Panc1 (cell line): ENCODE measurements at regions not wholly inside any gene's neighbourhood (a gene's known extent, or its start where the extent isn't known, plus 50 kb on each side); places are given as distances from the start of the nearest gene placed in this dataset.

ENCODE experiments used
- ATAC-seq: fragments of 200-7000 bp; cut with Tn5 transposase; 2 replicates; pipeline ENCODE4 v1.9.1; 2020; ENCODE audit warnings: mild to moderate bottlenecking, moderate library complexity
- BruUV-seq: library from RNA; stranded (reverse); fragments of 400-500 nt; replicated peaks from 2 replicates; lab custom pipeline; 2021; lab: Mats Ljungman, UMichigan
- CTCF ChIA-PET: fragments of 300-600 bp; sonication (Branson Sonifier 250); formaldehyde crosslinking; loops from one replicate; lab custom pipeline; 2022; ENCODE audit warnings: antibody characterized with exemption; lab: Charles Lee
- POLR2A ChIA-PET: fragments of 300-600 bp; sonication (Branson Sonifier 250); formaldehyde crosslinking; loops from one replicate; lab custom pipeline; 2022; ENCODE audit warnings: antibody characterized with exemption; lab: Charles Lee
- DNase-seq: peaks from one replicate; pipeline ENCODE4 v3.0.0-alpha.2; 2010; ENCODE audit warnings: low read depth, low spot score
- H3K27ac ChIP-seq: 2 replicates; pipeline ENCODE4 v1.5.1; 2011; ENCODE audit warnings: mild to moderate bottlenecking, low read length, inconsistent platforms
- H3K27me3 ChIP-seq: fragments of 200-500 bp; sonication (Bioruptor generic); 2 replicates; pipeline ENCODE4 v1.6.0; 2014; ENCODE audit warnings: low read length, inconsistent platforms; ENCODE audit not compliant: control insufficient read depth, insufficient read depth
- H3K36me3 ChIP-seq: fragments of 200-500 bp; sonication (Bioruptor generic); 2 replicates; pipeline ENCODE4 v1.5.1; 2014; ENCODE audit warnings: inconsistent platforms, mild to moderate bottlenecking, low read length, moderate library complexity; ENCODE audit not compliant: control insufficient read depth, insufficient read depth
- H3K4me1 ChIP-seq: 2 replicates; pipeline ENCODE4 v1.5.1; 2011; ENCODE audit warnings: inconsistent platforms, mild to moderate bottlenecking, low read length, moderate library complexity; ENCODE audit not compliant: control insufficient read depth, insufficient read depth
- H3K4me3 ChIP-seq, 2 experiments: 2 replicates each; pipeline ENCODE4 v1.5.1; 2011 to 2012; ENCODE audit warnings: low read depth in 2 of 2, low read length in 2 of 2, mild to moderate bottlenecking in 2 of 2, inconsistent platforms in 1 of 2, moderate library complexity in 1 of 2
- H3K9me3 ChIP-seq: fragments of 200-500 bp; sonication (Bioruptor generic); 2 replicates; pipeline ENCODE4 v1.5.1; 2014; ENCODE audit warnings: low read depth, mild to moderate bottlenecking, inconsistent platforms, low read length, moderate library complexity; ENCODE audit not compliant: control insufficient read depth, insufficient read depth
- POLR2AphosphoS5 ChIP-seq: IDR thresholded peaks from 2 replicates; pipeline ENCODE4 v1.6.1; 2012; ENCODE audit warnings: mild to moderate bottlenecking, low read depth, low read length, moderate library complexity
- SIN3A ChIP-seq: IDR thresholded peaks from 2 replicates; pipeline ENCODE4 v1.6.1; 2012; ENCODE audit warnings: low read depth, mild to moderate bottlenecking, low read length, moderate library complexity, borderline replicate concordance; ENCODE audit not compliant: insufficient read depth
- TCF7L2 ChIP-seq: IDR thresholded peaks from 2 replicates; pipeline ENCODE4 v1.6.1; 2011; ENCODE audit warnings: mild to moderate bottlenecking, low read depth, low read length, inconsistent platforms
- in situ Hi-C: cut with HindIII; loops from 2 replicates; pipeline ENCODE4 v1.10.0; 2016; ENCODE audit warnings: low sequenced_read_pairs, low pct_unique_long_range_greater_than_20kb
- intact Hi-C: fragments of 100-400 bp; cut with micrococcal nuclease; formaldehyde crosslinking; loops from one replicate; pipeline ENCODE4 v1.10.0; 2022; ENCODE audit not compliant: unreplicated experiment
- TF ChIP-seq, protein P1 (sequence below), 2 experiments: IDR thresholded peaks; 2 replicates each; pipeline ENCODE4 v1.6.1; 2011 to 2012; ENCODE audit warnings: low read depth in 2 of 2, control low read depth in 1 of 2, low read length in 1 of 2, mild to moderate bottlenecking in 1 of 2, moderate library complexity in 1 of 2; ENCODE audit not compliant: insufficient read depth in 1 of 2
- TF ChIP-seq, protein P2 (sequence below): fragments of 450-650 bp; IDR thresholded peaks from 2 replicates; pipeline ENCODE4 v1.5.1; 2017; ENCODE audit warnings: mild to moderate bottlenecking

DNA sequence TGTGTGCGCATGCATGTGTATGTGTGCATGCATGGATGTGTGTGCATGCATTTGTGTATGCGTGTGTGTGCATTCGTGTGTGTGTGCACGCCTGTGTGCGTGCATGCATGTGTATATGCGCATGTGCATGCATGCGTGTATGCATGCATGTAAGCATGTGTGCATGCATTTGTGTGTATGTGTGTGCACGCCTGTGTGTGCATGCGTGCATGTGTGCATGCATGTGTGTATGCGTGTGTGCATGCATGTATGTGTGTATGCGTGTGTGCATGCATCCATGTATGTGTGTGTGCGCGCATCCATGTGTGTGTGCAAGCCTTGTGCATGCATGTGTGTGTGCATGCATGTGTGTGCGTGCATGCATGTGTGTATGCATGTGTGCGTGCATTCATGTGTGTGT, 276.8 kb downstream of the PBX3 start:
- CTCF ChIA-PET, result no interaction called here
- no TSS peak for BruUV-seq

DNA sequence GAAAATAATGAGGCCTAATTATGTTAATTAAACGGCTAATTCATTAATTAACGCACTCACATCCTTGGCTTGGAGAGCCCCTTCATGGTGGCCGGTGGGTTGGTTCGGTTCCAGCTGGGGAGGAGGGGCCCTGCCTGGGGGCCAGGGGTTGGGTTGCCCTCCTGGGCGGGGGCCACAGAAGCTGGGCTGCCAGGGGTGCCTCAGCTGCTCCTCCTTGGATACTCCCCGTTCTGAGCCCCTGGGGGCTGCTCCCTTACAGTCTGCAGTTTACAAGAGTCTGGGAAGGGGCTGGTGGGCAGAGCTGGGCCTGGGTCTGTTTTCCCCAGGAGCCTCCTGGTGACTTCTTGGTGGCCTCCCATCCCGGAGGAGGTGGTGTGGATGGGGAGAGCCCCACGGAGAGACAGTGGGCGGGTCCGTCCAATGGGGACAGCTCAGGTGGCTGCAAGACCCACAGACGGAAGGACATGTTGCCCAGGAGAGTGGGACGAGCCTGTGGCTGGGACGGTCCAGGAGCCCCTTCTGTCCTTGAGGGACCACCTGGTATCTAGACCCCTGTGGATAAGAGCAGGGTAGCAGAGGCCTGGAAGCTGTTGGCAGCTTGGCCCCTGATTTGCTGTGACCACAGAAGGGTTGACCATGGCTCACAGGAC, 277.5 kb downstream of the PBX3 start:
- no peaks in the 10 kb centered on the region for H3K27me3 ChIP-seq
- no peak for DNase-seq
- no peak overlapping the region for H3K27ac ChIP-seq
- no peaks in the 10 kb centered on the region for H3K9me3 ChIP-seq
- no peaks in the 10 kb centered on the region for H3K36me3 ChIP-seq
- intact Hi-C loops (no loop called here), in situ Hi-C loops (no loop called here)
- H3K4me3 ChIP-seq, result no peak overlapping the region
- CTCF ChIA-PET, result no interaction called here
- ATAC-seq, result no peak
- no peaks in the 10 kb centered on the region for H3K4me1 ChIP-seq
- POLR2A ChIA-PET, result interaction anchor here (0.6 kb wide), 1 partner anchor 799 kb away, joined by 3 read pairs; no protein-coding TSS in a partner anchor
- TF ChIP-seq SIN3A, result no peak
- TF ChIP-seq, protein P1, sequence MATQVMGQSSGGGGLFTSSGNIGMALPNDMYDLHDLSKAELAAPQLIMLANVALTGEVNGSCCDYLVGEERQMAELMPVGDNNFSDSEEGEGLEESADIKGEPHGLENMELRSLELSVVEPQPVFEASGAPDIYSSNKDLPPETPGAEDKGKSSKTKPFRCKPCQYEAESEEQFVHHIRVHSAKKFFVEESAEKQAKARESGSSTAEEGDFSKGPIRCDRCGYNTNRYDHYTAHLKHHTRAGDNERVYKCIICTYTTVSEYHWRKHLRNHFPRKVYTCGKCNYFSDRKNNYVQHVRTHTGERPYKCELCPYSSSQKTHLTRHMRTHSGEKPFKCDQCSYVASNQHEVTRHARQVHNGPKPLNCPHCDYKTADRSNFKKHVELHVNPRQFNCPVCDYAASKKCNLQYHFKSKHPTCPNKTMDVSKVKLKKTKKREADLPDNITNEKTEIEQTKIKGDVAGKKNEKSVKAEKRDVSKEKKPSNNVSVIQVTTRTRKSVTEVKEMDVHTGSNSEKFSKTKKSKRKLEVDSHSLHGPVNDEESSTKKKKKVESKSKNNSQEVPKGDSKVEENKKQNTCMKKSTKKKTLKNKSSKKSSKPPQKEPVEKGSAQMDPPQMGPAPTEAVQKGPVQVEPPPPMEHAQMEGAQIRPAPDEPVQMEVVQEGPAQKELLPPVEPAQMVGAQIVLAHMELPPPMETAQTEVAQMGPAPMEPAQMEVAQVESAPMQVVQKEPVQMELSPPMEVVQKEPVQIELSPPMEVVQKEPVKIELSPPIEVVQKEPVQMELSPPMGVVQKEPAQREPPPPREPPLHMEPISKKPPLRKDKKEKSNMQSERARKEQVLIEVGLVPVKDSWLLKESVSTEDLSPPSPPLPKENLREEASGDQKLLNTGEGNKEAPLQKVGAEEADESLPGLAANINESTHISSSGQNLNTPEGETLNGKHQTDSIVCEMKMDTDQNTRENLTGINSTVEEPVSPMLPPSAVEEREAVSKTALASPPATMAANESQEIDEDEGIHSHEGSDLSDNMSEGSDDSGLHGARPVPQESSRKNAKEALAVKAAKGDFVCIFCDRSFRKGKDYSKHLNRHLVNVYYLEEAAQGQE (IDR thresholded peaks at IDR 0.05; ENCODE audit: insufficient read depth in 1 of 2, low read depth in 2 of 2, low read length in 1 of 2), result no peak
- TF ChIP-seq, protein P2, sequence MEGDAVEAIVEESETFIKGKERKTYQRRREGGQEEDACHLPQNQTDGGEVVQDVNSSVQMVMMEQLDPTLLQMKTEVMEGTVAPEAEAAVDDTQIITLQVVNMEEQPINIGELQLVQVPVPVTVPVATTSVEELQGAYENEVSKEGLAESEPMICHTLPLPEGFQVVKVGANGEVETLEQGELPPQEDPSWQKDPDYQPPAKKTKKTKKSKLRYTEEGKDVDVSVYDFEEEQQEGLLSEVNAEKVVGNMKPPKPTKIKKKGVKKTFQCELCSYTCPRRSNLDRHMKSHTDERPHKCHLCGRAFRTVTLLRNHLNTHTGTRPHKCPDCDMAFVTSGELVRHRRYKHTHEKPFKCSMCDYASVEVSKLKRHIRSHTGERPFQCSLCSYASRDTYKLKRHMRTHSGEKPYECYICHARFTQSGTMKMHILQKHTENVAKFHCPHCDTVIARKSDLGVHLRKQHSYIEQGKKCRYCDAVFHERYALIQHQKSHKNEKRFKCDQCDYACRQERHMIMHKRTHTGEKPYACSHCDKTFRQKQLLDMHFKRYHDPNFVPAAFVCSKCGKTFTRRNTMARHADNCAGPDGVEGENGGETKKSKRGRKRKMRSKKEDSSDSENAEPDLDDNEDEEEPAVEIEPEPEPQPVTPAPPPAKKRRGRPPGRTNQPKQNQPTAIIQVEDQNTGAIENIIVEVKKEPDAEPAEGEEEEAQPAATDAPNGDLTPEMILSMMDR, result no peak
- TF ChIP-seq POLR2AphosphoS5, result no peak
- TF ChIP-seq TCF7L2, result no peak
- BruUV-seq, result no TSS peak

More for the DNA sequence above, 276.8 kb downstream of the PBX3 start:
- DNase-seq (no peak), ATAC-seq (no peak)
- intact Hi-C loops, result no loop called here
- Histone ChIP-seq H3K4me1 (no peaks in the 10 kb centered on the region), H3K9me3 (no peaks in the 10 kb centered on the region), H3K36me3 (no peaks in the 10 kb centered on the region), H3K27me3 (no peaks in the 10 kb centered on the region), H3K4me3 (no peak overlapping the region), H3K27ac (no peak overlapping the region)
- TF ChIP-seq TCF7L2, result no peak
- TF ChIP-seq POLR2AphosphoS5, result no peak
- TF ChIP-seq, protein P2, result no peak
- TF ChIP-seq SIN3A, result no peak
- TF ChIP-seq, protein P1 (IDR thresholded peaks at IDR 0.05; ENCODE audit: insufficient read depth in 1 of 2, low read depth in 2 of 2, low read length in 1 of 2), result no peak
- in situ Hi-C loops, result no loop called here
- POLR2A ChIA-PET, result no interaction called here
